Activated T-cell treated with anti-CD3 and anti-CD28 coated beads, Interleukin-2, amount 50 U/mL, for 4 hours (primary cell): ENCODE measurements at regions not wholly inside any gene's neighbourhood (a gene's known extent, or its start where the extent isn't known, plus 50 kb on each side); places are given as distances from the start of the nearest gene placed in this dataset.

ENCODE experiments used
- ATAC-seq, 2 donors: fragments of 200-7000 bp; cut with Tn5 transposase; one replicate each; pipeline ENCODE4 v1.10.0; 2021
- DNase-seq: peaks from one replicate; pipeline ENCODE4 v3.0.0-alpha.2; 2020
- H3K27me3 Mint-ChIP-seq: one replicate; pipeline ENCODE4 v1.8.0; 2021; ENCODE audit warnings: low read depth, mixed read lengths
- H3K36me3 Mint-ChIP-seq: one replicate; pipeline ENCODE4 v1.8.0; 2022; ENCODE audit warnings: mixed read lengths; ENCODE audit not compliant: insufficient read depth
- H3K4me1 Mint-ChIP-seq: one replicate; pipeline ENCODE4 v1.8.0; 2021; ENCODE audit warnings: low read depth, mixed read lengths
- H3K4me3 Mint-ChIP-seq: one replicate; pipeline ENCODE4 v1.8.0; 2021; ENCODE audit warnings: mild to moderate bottlenecking, moderate library complexity, mixed read lengths
- H3K9me3 Mint-ChIP-seq: one replicate; pipeline ENCODE4 v1.8.0; 2021; ENCODE audit warnings: mixed read lengths

- Mint-ChIP-seq H3K9me3 (no peaks in the 10 kb centered on the region), H3K4me1 (peaks cover 19% of the 10 kb centered on the region), H3K4me3 (no peak overlapping the region), H3K27me3 (no peaks in the 10 kb centered on the region), H3K36me3 (no peaks in the 10 kb centered on the region)
- ATAC-seq (no peak), DNase-seq (no peak)
These were observed 104.3 kb downstream of the HHIPL2 start for GRCh38 chr1:222443566-222443965.

- no peak for ATAC-seq
These were observed 106.8 kb downstream of the HHIPL2 start for GRCh38 chr1:222441066-222441465.

GRCh38 chr1:222424826-222425225, 123.1 kb downstream of the HHIPL2 start:
- ATAC-seq (no peak), DNase-seq (no peak)
- peaks cover 34% of the 10 kb centered on the region for H3K9me3 Mint-ChIP-seq

More at GRCh38 chr1:222441066-222441465, 106.8 kb downstream of the HHIPL2 start:
- H3K4me1 Mint-ChIP-seq, result peaks cover 15% of the 10 kb centered on the region
- no peaks in the 10 kb centered on the region for H3K9me3 Mint-ChIP-seq
- DNase-seq, result no peak
- no peaks in the 10 kb centered on the region for H3K27me3 Mint-ChIP-seq
- H3K4me3 Mint-ChIP-seq, result no peak overlapping the region
- no peaks in the 10 kb centered on the region for H3K36me3 Mint-ChIP-seq

GRCh38 chr1:222421380-222421779, 126.5 kb downstream of the HHIPL2 start:
- Mint-ChIP-seq H3K4me3 (no peak overlapping the region), H3K4me1 (peaks cover 65% of the 10 kb centered on the region), H3K9me3 (peaks cover 35% of the 10 kb centered on the region), H3K36me3 (peaks cover 13% of the 10 kb centered on the region), H3K27me3 (no peaks in the 10 kb centered on the region)
- ATAC-seq (no peak), DNase-seq (no peak)

More at GRCh38 chr1:222424826-222425225, 123.1 kb downstream of the HHIPL2 start:
- peaks cover 16% of the 10 kb centered on the region for H3K36me3 Mint-ChIP-seq
- peaks cover 35% of the 10 kb centered on the region for H3K4me1 Mint-ChIP-seq
- H3K4me3 Mint-ChIP-seq, result no peak overlapping the region
- no peaks in the 10 kb centered on the region for H3K27me3 Mint-ChIP-seq

GRCh38 chr1:222420633-222421032, 127.3 kb downstream of the HHIPL2 start:
- peaks cover 27% of the 10 kb centered on the region for H3K9me3 Mint-ChIP-seq
- peaks cover 12% of the 10 kb centered on the region for H3K36me3 Mint-ChIP-seq
- no peaks in the 10 kb centered on the region for H3K27me3 Mint-ChIP-seq
- DNase-seq, result no peak
- peaks cover 73% of the 10 kb centered on the region for H3K4me1 Mint-ChIP-seq
- ATAC-seq, result peak; percentile 32 to 55
- H3K4me3 Mint-ChIP-seq, result peak overlapping the region; percentile 44

GRCh38 chr1:222418654-222419053, 129.2 kb downstream of the HHIPL2 start:
- no peaks in the 10 kb centered on the region for H3K27me3 Mint-ChIP-seq
- peaks cover 80% of the 10 kb centered on the region for H3K4me1 Mint-ChIP-seq
- DNase-seq (no peak), ATAC-seq (no peak)
- no peak overlapping the region for H3K4me3 Mint-ChIP-seq
- H3K9me3 Mint-ChIP-seq, result peaks cover 24% of the 10 kb centered on the region
- peaks cover 11% of the 10 kb centered on the region for H3K36me3 Mint-ChIP-seq

- Mint-ChIP-seq H3K27me3 (no peaks in the 10 kb centered on the region), H3K4me3 (no peak overlapping the region), H3K36me3 (peaks cover 3% of the 10 kb centered on the region), H3K9me3 (peaks cover 18% of the 10 kb centered on the region), H3K4me1 (peaks cover 71% of the 10 kb centered on the region)
- DNase-seq (no peak), ATAC-seq (no peak)
These were observed 130.6 kb downstream of the HHIPL2 start for GRCh38 chr1:222417264-222417663.

- DNase-seq (no peak), ATAC-seq (peak; percentile 65 to 84)
- Mint-ChIP-seq H3K9me3 (peaks cover 15% of the 10 kb centered on the region), H3K36me3 (no peaks in the 10 kb centered on the region), H3K4me1 (peaks cover 61% of the 10 kb centered on the region), H3K4me3 (no peak overlapping the region), H3K27me3 (no peaks in the 10 kb centered on the region)
These were observed 131.7 kb downstream of the HHIPL2 start for GRCh38 chr1:222416001-222416791.

- Mint-ChIP-seq H3K4me1 (peaks cover 54% of the 10 kb centered on the region), H3K9me3 (peaks cover 15% of the 10 kb centered on the region), H3K27me3 (no peaks in the 10 kb centered on the region), H3K36me3 (no peaks in the 10 kb centered on the region), H3K4me3 (no peak overlapping the region)
- DNase-seq (no peak), ATAC-seq (no peak)
These were observed 132.5 kb downstream of the HHIPL2 start for GRCh38 chr1:222415441-222415840.

- Mint-ChIP-seq H3K4me1 (peaks cover 40% of the 10 kb centered on the region), H3K9me3 (peaks cover 14% of the 10 kb centered on the region), H3K27me3 (no peaks in the 10 kb centered on the region), H3K36me3 (no peaks in the 10 kb centered on the region), H3K4me3 (no peak overlapping the region)
- DNase-seq (no peak), ATAC-seq (no peak)
These were observed 133.8 kb downstream of the HHIPL2 start for GRCh38 chr1:222413991-222414549.

- Mint-ChIP-seq H3K4me3 (no peak overlapping the region), H3K4me1 (peaks cover 34% of the 10 kb centered on the region), H3K27me3 (no peaks in the 10 kb centered on the region), H3K9me3 (peaks cover 14% of the 10 kb centered on the region), H3K36me3 (no peaks in the 10 kb centered on the region)
- ATAC-seq (no peak), DNase-seq (no peak)
These were observed 134.5 kb downstream of the HHIPL2 start for GRCh38 chr1:222413436-222413835.

GRCh38 chr1:222404710-222405109, 143.2 kb downstream of the HHIPL2 start:
- H3K4me3 Mint-ChIP-seq, result peak overlapping the region; percentile 61
- ATAC-seq, result no peak

GRCh38 chr1:222399197-222399596, 148.7 kb downstream of the HHIPL2 start:
- H3K4me1 Mint-ChIP-seq, result peaks cover 7% of the 10 kb centered on the region
- no peaks in the 10 kb centered on the region for H3K27me3 Mint-ChIP-seq
- DNase-seq, result no peak
- no peak overlapping the region for H3K4me3 Mint-ChIP-seq
- ATAC-seq, result no peak
- no peaks in the 10 kb centered on the region for H3K36me3 Mint-ChIP-seq
- no peaks in the 10 kb centered on the region for H3K9me3 Mint-ChIP-seq

More at GRCh38 chr1:222404710-222405109, 143.2 kb downstream of the HHIPL2 start:
- peaks cover 1% of the 10 kb centered on the region for H3K4me1 Mint-ChIP-seq
- no peaks in the 10 kb centered on the region for H3K36me3 Mint-ChIP-seq
- peaks cover 6% of the 10 kb centered on the region for H3K9me3 Mint-ChIP-seq
- peaks cover 1% of the 10 kb centered on the region for H3K27me3 Mint-ChIP-seq
- DNase-seq, result no peak

GRCh38 chr1:222394224-222394623, 153.7 kb downstream of the HHIPL2 start:
- Mint-ChIP-seq H3K9me3 (no peaks in the 10 kb centered on the region), H3K27me3 (no peaks in the 10 kb centered on the region), H3K4me3 (no peak overlapping the region), H3K4me1 (peaks cover 10% of the 10 kb centered on the region), H3K36me3 (no peaks in the 10 kb centered on the region)
- DNase-seq (no peak), ATAC-seq (no peak)

- no peak overlapping the region for H3K4me3 Mint-ChIP-seq
- peaks cover 6% of the 10 kb centered on the region for H3K4me1 Mint-ChIP-seq
- no peak for DNase-seq
- H3K27me3 Mint-ChIP-seq, result no peaks in the 10 kb centered on the region
- H3K9me3 Mint-ChIP-seq, result no peaks in the 10 kb centered on the region
- ATAC-seq, result no peak
- H3K36me3 Mint-ChIP-seq, result no peaks in the 10 kb centered on the region
These were observed 155.3 kb downstream of the HHIPL2 start for GRCh38 chr1:222392556-222392955.
